T-helper 1 cell treated with Interleukin-12 subunit alpha and Interleukin-12 subunit beta and Interleukin-4 antibody, amounts not matched to agents 30 μg/mL and 1 μg/mL, for 36 hours (primary cell): ENCODE measurements at regions not wholly inside any gene's neighbourhood (a gene's known extent, or its start where the extent isn't known, plus 50 kb on each side); places are given as distances from the start of the nearest gene placed in this dataset.

Source experiments
- H3K27ac Mint-ChIP-seq: one replicate; pipeline ENCODE4 v1.8.0; 2021; ENCODE audit warnings: mild to moderate bottlenecking, mixed read lengths
- H3K27me3 Mint-ChIP-seq: one replicate; pipeline ENCODE4 v1.8.0; 2021; ENCODE audit warnings: low read depth, mixed read lengths
- H3K36me3 Mint-ChIP-seq: one replicate; pipeline ENCODE4 v1.8.0; 2021; ENCODE audit warnings: low read depth, mixed read lengths
- H3K4me1 Mint-ChIP-seq: one replicate; pipeline ENCODE4 v1.8.0; 2021; ENCODE audit warnings: low read depth, mixed read lengths
- H3K4me3 Mint-ChIP-seq: one replicate; pipeline ENCODE4 v1.8.0; 2021; ENCODE audit warnings: mild to moderate bottlenecking, moderate library complexity, mixed read lengths
- H3K9me3 Mint-ChIP-seq: one replicate; pipeline ENCODE4 v1.8.0; 2021; ENCODE audit warnings: mixed read lengths

GRCh38 chr18:24548583-24548982, 88.1 kb downstream of the HRH4 start:
- no peak overlapping the region for H3K4me3 Mint-ChIP-seq
- no peaks in the 10 kb centered on the region for H3K36me3 Mint-ChIP-seq
- no peaks in the 10 kb centered on the region for H3K27me3 Mint-ChIP-seq
- no peaks in the 10 kb centered on the region for H3K9me3 Mint-ChIP-seq
- H3K4me1 Mint-ChIP-seq: no peaks in the 10 kb centered on the region
- no peak overlapping the region for H3K27ac Mint-ChIP-seq

GRCh38 chr18:24552218-24552617, 91.8 kb downstream of the HRH4 start:
- peaks cover 6% of the 10 kb centered on the region for H3K27me3 Mint-ChIP-seq
- H3K4me1 Mint-ChIP-seq: no peaks in the 10 kb centered on the region
- no peak overlapping the region for H3K27ac Mint-ChIP-seq
- H3K36me3 Mint-ChIP-seq: no peaks in the 10 kb centered on the region
- H3K9me3 Mint-ChIP-seq: no peaks in the 10 kb centered on the region
- no peak overlapping the region for H3K4me3 Mint-ChIP-seq

DNA sequence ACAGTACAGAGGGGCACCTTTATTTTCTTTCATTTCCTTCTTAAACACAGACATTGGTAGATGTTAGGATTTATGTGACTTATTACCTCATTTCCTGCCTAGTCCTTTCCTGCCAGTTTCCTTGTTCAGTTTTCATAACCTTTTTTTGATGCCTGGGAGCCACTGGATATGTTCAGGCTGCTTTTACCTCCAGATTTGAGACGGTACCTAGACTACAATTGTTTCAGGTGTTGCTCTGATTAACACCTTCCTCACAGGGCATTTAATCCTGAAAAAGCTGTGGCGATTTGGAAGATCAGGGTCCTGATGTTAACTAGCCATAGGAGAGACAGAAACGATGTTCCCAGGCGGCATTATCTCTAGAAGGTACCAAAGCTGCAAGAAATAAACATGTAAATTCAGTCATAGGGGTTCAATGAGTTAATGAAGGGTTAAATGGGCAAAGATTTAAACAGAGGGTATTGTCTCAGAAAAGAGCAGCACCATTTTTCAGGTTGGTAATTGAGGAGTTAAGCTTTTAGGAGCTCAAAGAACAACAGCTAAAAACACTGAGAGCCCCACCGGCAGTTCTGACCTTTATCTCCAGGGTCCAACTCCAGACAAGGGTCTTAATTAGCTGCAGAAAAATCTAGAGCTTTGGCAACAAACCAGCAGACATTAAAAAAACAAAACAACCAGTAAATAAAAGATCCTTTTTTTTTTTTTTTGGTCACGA, 93.3 kb downstream of the HRH4 start:
- Mint-ChIP-seq H3K4me1 (no peaks in the 10 kb centered on the region), H3K36me3 (no peaks in the 10 kb centered on the region), H3K27me3 (peaks cover 6% of the 10 kb centered on the region), H3K9me3 (no peaks in the 10 kb centered on the region), H3K27ac (no peak overlapping the region), H3K4me3 (no peak overlapping the region)

GRCh38 chr18:24558403-24558802, 98.0 kb downstream of the HRH4 start:
- Mint-ChIP-seq H3K36me3 (no peaks in the 10 kb centered on the region), H3K4me1 (no peaks in the 10 kb centered on the region), H3K27me3 (peaks cover 6% of the 10 kb centered on the region), H3K9me3 (no peaks in the 10 kb centered on the region), H3K27ac (no peak overlapping the region), H3K4me3 (no peak overlapping the region)

GRCh38 chr18:24559526-24559925, 99.1 kb downstream of the HRH4 start:
- H3K9me3 Mint-ChIP-seq: no peaks in the 10 kb centered on the region
- H3K4me1 Mint-ChIP-seq: no peaks in the 10 kb centered on the region
- H3K36me3 Mint-ChIP-seq: no peaks in the 10 kb centered on the region
- peaks cover 6% of the 10 kb centered on the region for H3K27me3 Mint-ChIP-seq
- H3K27ac Mint-ChIP-seq: no peak overlapping the region
- H3K4me3 Mint-ChIP-seq: no peak overlapping the region

- H3K4me1 Mint-ChIP-seq: no peaks in the 10 kb centered on the region
- H3K27me3 Mint-ChIP-seq: no peaks in the 10 kb centered on the region
- H3K27ac Mint-ChIP-seq: no peak overlapping the region
- no peaks in the 10 kb centered on the region for H3K9me3 Mint-ChIP-seq
- no peak overlapping the region for H3K4me3 Mint-ChIP-seq
- no peaks in the 10 kb centered on the region for H3K36me3 Mint-ChIP-seq
Measured at GRCh38 chr18:24560511-24560981, 100.1 kb downstream of the HRH4 start.

DNA sequence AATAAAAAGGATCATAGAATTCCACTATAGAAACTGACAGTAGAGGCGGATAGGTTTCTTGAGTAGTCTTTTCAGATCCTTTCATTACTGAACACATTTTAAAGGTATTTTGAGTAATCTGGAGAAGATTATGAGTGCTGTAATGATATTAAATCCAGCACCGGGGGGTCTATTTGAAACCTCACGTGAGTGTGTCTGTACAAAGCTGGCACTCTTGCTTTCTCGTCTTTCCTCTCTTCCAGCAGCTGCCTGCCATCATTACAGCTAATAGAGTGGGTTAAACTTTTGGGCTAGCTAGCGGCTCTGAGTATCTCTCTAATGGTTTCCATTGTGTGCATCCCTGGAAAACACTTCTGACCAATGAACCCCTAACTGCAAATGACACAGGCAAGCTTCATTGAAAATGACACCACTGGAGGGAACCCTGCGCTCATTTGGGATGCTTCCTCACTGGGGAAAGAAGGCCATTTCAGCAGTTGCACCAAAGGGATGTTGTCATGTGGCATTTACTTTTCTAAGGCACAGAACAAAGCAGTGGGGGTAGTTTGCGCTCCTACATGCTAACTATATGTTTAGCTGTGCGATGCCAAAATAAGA, 101.0 kb downstream of the HRH4 start:
- H3K27ac Mint-ChIP-seq: no peak overlapping the region
- no peaks in the 10 kb centered on the region for H3K27me3 Mint-ChIP-seq
- H3K4me1 Mint-ChIP-seq: no peaks in the 10 kb centered on the region

DNA sequence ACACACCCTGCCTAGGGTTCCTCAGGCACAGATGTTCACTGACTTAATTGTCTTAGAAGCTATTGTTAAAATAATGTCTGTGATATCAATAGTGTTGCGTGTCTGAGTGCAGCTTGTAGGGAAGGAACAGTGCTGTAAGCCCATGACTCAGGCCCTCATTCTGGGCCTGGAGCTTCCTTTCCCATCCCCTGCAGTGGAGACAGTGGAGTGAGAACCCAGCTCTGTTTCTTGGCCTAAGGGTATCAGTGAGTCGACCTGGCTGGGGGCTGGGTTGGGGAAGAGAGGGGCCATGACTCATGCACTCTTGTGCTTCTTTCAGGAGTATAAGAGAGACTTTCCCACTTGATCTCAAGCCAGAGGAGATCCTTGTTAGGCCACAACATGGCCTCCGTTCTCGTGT, 106.8 kb downstream of the HRH4 start:
- Mint-ChIP-seq H3K27ac (no peak overlapping the region), H3K4me1 (no peaks in the 10 kb centered on the region), H3K9me3 (no peaks in the 10 kb centered on the region), H3K27me3 (no peaks in the 10 kb centered on the region), H3K36me3 (no peaks in the 10 kb centered on the region), H3K4me3 (no peak overlapping the region)

More for the DNA sequence above, 101.0 kb downstream of the HRH4 start:
- H3K36me3 Mint-ChIP-seq: no peaks in the 10 kb centered on the region
- no peak overlapping the region for H3K4me3 Mint-ChIP-seq
- H3K9me3 Mint-ChIP-seq: no peaks in the 10 kb centered on the region

GRCh38 chr18:24570716-24571115, 110.3 kb downstream of the HRH4 start:
- H3K27me3 Mint-ChIP-seq: no peaks in the 10 kb centered on the region
- H3K36me3 Mint-ChIP-seq: no peaks in the 10 kb centered on the region
- H3K9me3 Mint-ChIP-seq: peaks cover 10% of the 10 kb centered on the region
- no peaks in the 10 kb centered on the region for H3K4me1 Mint-ChIP-seq
- H3K27ac Mint-ChIP-seq: no peak overlapping the region
- H3K4me3 Mint-ChIP-seq: no peak overlapping the region

GRCh38 chr18:24582771-24583170, 122.3 kb downstream of the HRH4 start:
- Mint-ChIP-seq H3K4me1 (no peaks in the 10 kb centered on the region), H3K27ac (no peak overlapping the region), H3K9me3 (no peaks in the 10 kb centered on the region), H3K36me3 (no peaks in the 10 kb centered on the region), H3K4me3 (no peak overlapping the region), H3K27me3 (peaks cover 4% of the 10 kb centered on the region)

DNA sequence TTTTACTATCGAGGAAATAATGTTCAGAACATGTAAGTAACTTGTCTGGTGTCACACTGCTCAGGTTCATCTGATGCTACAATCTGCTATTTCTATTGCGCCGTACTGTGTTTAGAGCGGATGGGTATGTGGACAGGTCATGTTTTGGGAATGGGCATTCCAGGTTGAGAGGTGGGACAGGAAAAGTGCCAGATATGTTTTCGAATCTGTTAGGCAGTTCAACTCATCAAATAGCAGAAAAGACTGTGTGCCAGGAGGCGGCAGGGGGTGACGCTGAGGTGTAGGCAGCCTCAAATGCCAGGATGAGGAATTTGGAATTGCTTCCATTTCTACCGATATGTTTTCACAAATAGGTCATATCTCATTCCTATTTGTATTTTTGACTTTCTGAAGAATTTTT, 123.8 kb downstream of the HRH4 start:
- no peaks in the 10 kb centered on the region for H3K4me1 Mint-ChIP-seq
- H3K27ac Mint-ChIP-seq: no peak overlapping the region
- H3K9me3 Mint-ChIP-seq: no peaks in the 10 kb centered on the region
- peaks cover 4% of the 10 kb centered on the region for H3K27me3 Mint-ChIP-seq
- H3K36me3 Mint-ChIP-seq: no peaks in the 10 kb centered on the region
- H3K4me3 Mint-ChIP-seq: no peak overlapping the region

DNA sequence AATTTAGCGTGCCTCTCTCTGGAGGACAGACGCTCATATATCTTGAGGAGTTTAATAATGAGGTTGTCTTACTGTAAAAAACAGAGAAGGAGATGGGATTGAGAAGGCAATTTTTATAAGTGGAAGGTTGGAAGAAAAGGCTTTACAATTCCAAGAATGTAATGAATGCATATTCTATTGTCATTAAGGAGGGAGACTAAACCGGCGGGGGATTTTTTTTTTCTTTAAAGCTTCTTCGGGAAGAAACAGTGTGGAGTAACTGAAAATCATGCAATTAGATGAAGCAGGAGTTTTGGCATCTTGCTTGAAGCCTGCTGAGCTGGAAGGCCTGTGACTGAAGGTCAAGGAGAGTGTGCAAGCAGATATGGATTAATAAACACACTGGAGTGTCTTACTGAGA, 124.4 kb downstream of the HRH4 start:
- no peak overlapping the region for H3K27ac Mint-ChIP-seq
- no peaks in the 10 kb centered on the region for H3K4me1 Mint-ChIP-seq
- H3K9me3 Mint-ChIP-seq: no peaks in the 10 kb centered on the region
- H3K4me3 Mint-ChIP-seq: no peak overlapping the region
- peaks cover 4% of the 10 kb centered on the region for H3K27me3 Mint-ChIP-seq
- no peaks in the 10 kb centered on the region for H3K36me3 Mint-ChIP-seq

- H3K4me3 Mint-ChIP-seq: no peak overlapping the region
- H3K36me3 Mint-ChIP-seq: no peaks in the 10 kb centered on the region
- peaks cover 4% of the 10 kb centered on the region for H3K27me3 Mint-ChIP-seq
- no peak overlapping the region for H3K27ac Mint-ChIP-seq
- H3K4me1 Mint-ChIP-seq: no peaks in the 10 kb centered on the region
- H3K9me3 Mint-ChIP-seq: no peaks in the 10 kb centered on the region
Measured at GRCh38 chr18:24585996-24586566, 125.6 kb downstream of the HRH4 start.

- H3K4me3 Mint-ChIP-seq: no peak overlapping the region
- no peaks in the 10 kb centered on the region for H3K4me1 Mint-ChIP-seq
- H3K27ac Mint-ChIP-seq: no peak overlapping the region
- peaks cover 4% of the 10 kb centered on the region for H3K27me3 Mint-ChIP-seq
- H3K9me3 Mint-ChIP-seq: no peaks in the 10 kb centered on the region
- no peaks in the 10 kb centered on the region for H3K36me3 Mint-ChIP-seq
Measured at GRCh38 chr18:24586662-24587360, 126.4 kb downstream of the HRH4 start.

DNA sequence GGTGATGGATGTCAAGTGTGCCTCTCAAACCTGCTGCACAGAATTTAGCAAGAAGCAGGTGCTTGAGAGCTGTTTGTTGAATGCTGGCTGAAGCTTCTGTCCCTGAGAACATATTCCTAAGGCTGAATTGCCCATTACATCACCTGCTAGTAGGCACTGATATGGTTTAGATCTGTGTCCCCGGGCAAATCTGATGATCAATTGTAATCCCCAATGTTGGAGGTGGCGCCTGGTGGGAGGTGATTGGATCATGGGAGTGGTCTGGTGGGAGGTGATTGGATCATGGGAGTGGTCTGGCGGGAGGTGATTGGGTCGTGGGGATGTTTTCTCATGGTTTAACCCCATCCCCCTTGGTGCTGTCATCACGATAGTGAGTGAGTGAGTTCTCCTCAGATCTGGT, 128.0 kb downstream of the HRH4 start:
- H3K36me3 Mint-ChIP-seq: no peaks in the 10 kb centered on the region
- H3K4me1 Mint-ChIP-seq: no peaks in the 10 kb centered on the region
- H3K4me3 Mint-ChIP-seq: no peak overlapping the region
- H3K9me3 Mint-ChIP-seq: no peaks in the 10 kb centered on the region
- peaks cover 4% of the 10 kb centered on the region for H3K27me3 Mint-ChIP-seq
- H3K27ac Mint-ChIP-seq: no peak overlapping the region
